ENCODE measurements at regions not wholly inside any gene's neighbourhood (a gene's known extent, or its start where the extent isn't known, plus 50 kb on each side); places are given as distances from the start of the nearest gene placed in this dataset.

- TF ChIP-seq POLR2A (IDR thresholded peaks at IDR 0.05; ENCODE audit: low read depth, low read length) = no peak
- TF ChIP-seq POLR2AphosphoS5 (IDR thresholded peaks at IDR 0.05; ENCODE audit: low read depth, low read length) = no peak
These were observed 109.0 kb upstream of the ATP2B1 start for GRCh38 chr12:89817501-89818226.
